ENCODE measurements at regions not wholly inside any gene's neighbourhood (a gene's known extent, or its start where the extent isn't known, plus 50 kb on each side); places are given as distances from the start of the nearest gene placed in this dataset.

GRCh38 chr16:85429776-85430522 is 183.2 kb upstream of the GSE1 start:
- no peak for DNase-seq

GRCh38 chr16:85430523-85431421 is 182.3 kb upstream of the GSE1 start:
- DNase-seq, result no peak

GRCh38 chr16:85431431-85432124 is 181.5 kb upstream of the GSE1 start:
- DNase-seq, result no peak

- DNase-seq, result no peak
These were observed 180.5 kb upstream of the GSE1 start for GRCh38 chr16:85432606-85433005.

- DNase-seq, result no peak
These were observed 179.6 kb upstream of the GSE1 start for GRCh38 chr16:85433477-85433876.

GRCh38 chr16:85435286-85435685 is 177.8 kb upstream of the GSE1 start:
- DNase-seq, result no peak

GRCh38 chr16:85435700-85436099 is 177.4 kb upstream of the GSE1 start:
- no peak for DNase-seq

GRCh38 chr16:85436207-85436606 is 176.9 kb upstream of the GSE1 start:
- no peak for DNase-seq

GRCh38 chr16:85436636-85437165 is 176.4 kb upstream of the GSE1 start:
- DNase-seq, result no peak

- DNase-seq, result no peak
These were observed 175.7 kb upstream of the GSE1 start for GRCh38 chr16:85437166-85438052.

- no peak for DNase-seq
These were observed 174.0 kb upstream of the GSE1 start for GRCh38 chr16:85438981-85439685.

- no peak for DNase-seq
These were observed 172.4 kb upstream of the GSE1 start for GRCh38 chr16:85440744-85441143.

- peak; percentile 26 for DNase-seq
These were observed 171.8 kb upstream of the GSE1 start for GRCh38 chr16:85441189-85441889.

- no peak for DNase-seq
These were observed 171.0 kb upstream of the GSE1 start for GRCh38 chr16:85441890-85442670.

GRCh38 chr16:85443116-85443515 is 170.0 kb upstream of the GSE1 start:
- DNase-seq, result no peak

- DNase-seq, result no peak
These were observed 169.6 kb upstream of the GSE1 start for GRCh38 chr16:85443531-85443930.

GRCh38 chr16:85445064-85445778 is 167.9 kb upstream of the GSE1 start:
- peak; percentile 17 for DNase-seq

- no peak for DNase-seq
These were observed 167.3 kb upstream of the GSE1 start for GRCh38 chr16:85445779-85446222.

Data from CD4-positive, alpha-beta T cell treated with Interleukin-6 for 4 hours (primary cell).